Ectodermal cell (in vitro differentiated cells): ENCODE measurements at regions not wholly inside any gene's neighbourhood (a gene's known extent, or its start where the extent isn't known, plus 50 kb on each side); places are given as distances from the start of the nearest gene placed in this dataset.
"Not testable (repeated sequence)": the region's sequence is repeated elsewhere in the genome, so short reads cannot be mapped to it uniquely, and the experiment has no call there.

Source experiments
- H3K27ac ChIP-seq: 2 replicates; pipeline ENCODE4 v1.7.0; 2013; ENCODE audit warnings: mild to moderate bottlenecking, low read depth, low read length; ENCODE audit not compliant: insufficient read depth, poor library complexity, severe bottlenecking
- H3K27me3 ChIP-seq: 2 replicates; pipeline ENCODE4 v1.7.0; 2013; ENCODE audit warnings: mild to moderate bottlenecking, low read length; ENCODE audit not compliant: insufficient read depth, control insufficient read depth, poor library complexity, severe bottlenecking
- H3K36me3 ChIP-seq: one replicate; pipeline ENCODE4 v1.7.0; 2013; ENCODE audit warnings: low read length; ENCODE audit not compliant: control insufficient read depth, insufficient read depth
- H3K4me1 ChIP-seq: one replicate; pipeline ENCODE4 v1.7.0; 2013; ENCODE audit warnings: low read length; ENCODE audit not compliant: control insufficient read depth, insufficient read depth
- H3K4me3 ChIP-seq: 2 replicates; pipeline ENCODE4 v1.7.0; 2013; ENCODE audit warnings: low read depth, low read length, control low read depth; ENCODE audit not compliant: insufficient read depth
- H3K9me3 ChIP-seq: 2 replicates; pipeline ENCODE4 v1.7.0; 2013; ENCODE audit warnings: mild to moderate bottlenecking, low read length, moderate library complexity; ENCODE audit not compliant: control insufficient read depth
- WGBS, 2 experiments: methylation state at CpG; one replicate each; pipeline ENCODE4 v1.1.7; 2013; ENCODE audit warnings: missing lambda C conversion rate in 2 of 2; 5-methylcytosine and 5-hydroxymethylcytosine counted together

DNA sequence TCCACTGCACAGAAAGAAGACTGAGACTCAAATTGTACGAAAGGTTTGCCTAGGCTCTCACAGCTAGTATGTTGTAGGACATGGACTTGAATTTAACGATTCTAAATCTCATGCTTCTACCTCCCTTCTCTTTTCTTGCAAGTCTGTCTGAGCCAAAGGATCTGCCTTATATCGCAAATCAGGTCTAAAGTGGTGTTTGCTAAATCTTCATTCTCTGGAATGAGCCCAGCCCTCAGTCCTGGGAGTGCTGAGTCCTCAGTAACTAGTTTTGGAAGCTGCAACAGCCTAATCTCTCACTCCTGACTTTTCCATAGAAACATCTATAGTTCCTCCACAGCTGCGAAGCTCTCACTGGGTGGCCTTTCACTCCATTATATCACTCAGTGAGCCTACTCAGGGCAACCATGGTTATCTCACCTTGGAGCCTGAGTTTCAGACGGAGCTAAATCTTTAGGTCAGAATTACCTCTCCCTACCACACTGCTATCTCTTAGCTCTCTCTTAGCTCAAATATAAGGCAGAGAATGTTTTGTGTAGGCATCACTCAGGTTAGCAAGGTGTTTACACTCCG, 575.5 kb upstream of the C16orf82 start:
- WGBS, 2 experiments: 57 to 58% methylated on average over 6 of the region's 6 CpGs
- Histone ChIP-seq H3K4me3 (no peak overlapping the region), H3K9me3 (no peaks in the 10 kb centered on the region), H3K36me3 (no peaks in the 10 kb centered on the region), H3K4me1 (peaks cover 12% of the 10 kb centered on the region), H3K27ac (no peak overlapping the region), H3K27me3 (no peaks in the 10 kb centered on the region)

DNA sequence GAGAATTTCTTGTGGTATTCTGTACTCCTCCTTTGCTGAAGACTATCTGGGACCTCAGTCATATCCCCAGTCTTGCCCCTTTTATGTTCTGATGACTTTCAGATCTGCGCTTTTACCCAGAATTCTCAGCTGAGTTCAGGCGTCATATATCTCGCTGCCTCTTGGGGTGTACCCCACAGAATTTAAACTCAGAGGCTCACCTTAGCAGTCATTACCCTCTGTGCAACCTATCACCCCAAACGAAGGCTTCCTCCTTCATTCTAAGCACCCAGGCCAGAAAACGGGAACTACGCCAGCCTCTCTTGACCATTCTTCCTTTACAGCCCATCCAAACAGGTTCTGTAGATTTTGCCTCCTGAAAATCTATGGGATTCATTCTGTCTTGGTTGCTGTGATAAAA, 574.8 kb upstream of the C16orf82 start:
- no peak overlapping the region for H3K27ac ChIP-seq
- no peaks in the 10 kb centered on the region for H3K27me3 ChIP-seq
- H3K9me3 ChIP-seq: no peaks in the 10 kb centered on the region
- 91 to 93% methylated on average over 6 of the region's 6 CpGs for WGBS, 2 experiments
- peaks cover 12% of the 10 kb centered on the region for H3K4me1 ChIP-seq
- H3K4me3 ChIP-seq: no peak overlapping the region
- H3K36me3 ChIP-seq: no peaks in the 10 kb centered on the region

DNA sequence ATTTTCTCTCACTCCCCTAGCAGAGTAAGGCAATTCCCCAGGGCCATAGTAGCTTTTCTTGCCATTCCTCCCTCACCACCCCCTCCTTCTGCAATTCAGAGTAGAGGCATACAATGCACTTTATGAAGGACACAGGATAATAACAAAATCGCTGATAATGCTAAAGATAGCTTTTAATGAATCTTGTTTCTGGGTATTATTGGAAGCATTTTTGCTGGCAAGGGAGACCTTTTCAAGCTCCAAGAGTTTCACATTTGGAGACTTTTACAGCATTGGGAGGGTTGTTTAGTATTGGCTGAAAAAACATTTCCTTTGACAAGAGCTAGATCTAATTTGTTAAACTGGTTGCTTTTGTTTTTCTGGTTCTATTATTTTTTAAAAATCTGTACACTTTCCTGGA, 573.0 kb upstream of the C16orf82 start:
- H3K4me3 ChIP-seq: no peak overlapping the region
- WGBS, 2 experiments: 79 to 82% methylated on average over 1 of the region's 1 CpG

DNA sequence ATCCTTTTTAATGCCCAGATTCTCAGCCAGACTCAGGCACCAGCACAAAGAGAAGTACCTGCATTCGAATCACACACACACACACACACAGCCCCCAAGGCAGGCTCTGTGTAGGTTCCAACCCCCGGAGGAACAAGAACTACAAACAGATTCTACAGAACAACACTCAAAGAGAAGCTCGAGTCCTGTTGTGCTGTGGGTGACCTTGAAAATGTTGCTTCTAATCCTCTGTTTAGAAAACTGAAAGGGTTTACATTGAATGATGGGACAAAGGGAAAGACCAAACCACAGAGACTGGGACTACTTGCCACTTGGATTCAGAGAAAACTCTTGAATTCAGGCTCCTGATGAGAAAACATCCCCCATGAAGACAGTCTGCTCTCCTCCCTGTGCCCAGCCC, 568.8 kb upstream of the C16orf82 start:
- no peaks in the 10 kb centered on the region for H3K9me3 ChIP-seq
- peaks cover 8% of the 10 kb centered on the region for H3K4me1 ChIP-seq
- WGBS, 2 experiments: 85 to 91% methylated on average over 3 of the region's 3 CpGs
- no peak overlapping the region for H3K4me3 ChIP-seq
- H3K27ac ChIP-seq: no peak overlapping the region
- H3K36me3 ChIP-seq: no peaks in the 10 kb centered on the region
- no peaks in the 10 kb centered on the region for H3K27me3 ChIP-seq

More for the DNA sequence above, 573.0 kb upstream of the C16orf82 start:
- Histone ChIP-seq H3K27me3 (no peaks in the 10 kb centered on the region), H3K27ac (no peak overlapping the region), H3K9me3 (no peaks in the 10 kb centered on the region), H3K4me1 (peaks cover 12% of the 10 kb centered on the region), H3K36me3 (no peaks in the 10 kb centered on the region)

DNA sequence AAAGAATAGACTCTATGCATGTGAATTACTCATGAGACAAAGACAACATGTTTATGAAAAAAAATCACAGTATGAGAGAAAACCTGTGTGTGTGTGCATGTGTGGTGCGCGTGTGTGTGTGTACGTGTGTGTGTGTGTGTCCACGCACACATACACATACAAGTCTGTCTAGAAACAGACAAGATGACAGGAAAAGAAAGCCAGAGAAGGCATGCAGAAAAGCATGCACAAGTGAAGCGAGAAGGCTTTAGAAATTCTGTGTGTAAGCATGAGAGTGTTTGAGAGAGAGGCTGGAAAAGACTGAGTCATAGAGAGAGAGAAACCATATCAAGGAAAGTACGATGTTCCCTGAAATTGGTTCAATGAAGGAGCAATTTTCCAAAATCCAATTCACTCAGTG, 566.4 kb upstream of the C16orf82 start:
- no peaks in the 10 kb centered on the region for H3K27me3 ChIP-seq
- WGBS, 2 experiments: 95 to 97% methylated on average over 5 to 6 of the region's 6 CpGs
- no peaks in the 10 kb centered on the region for H3K4me1 ChIP-seq
- H3K27ac ChIP-seq: no peak overlapping the region
- H3K36me3 ChIP-seq: no peaks in the 10 kb centered on the region
- no peaks in the 10 kb centered on the region for H3K9me3 ChIP-seq
- no peak overlapping the region for H3K4me3 ChIP-seq

DNA sequence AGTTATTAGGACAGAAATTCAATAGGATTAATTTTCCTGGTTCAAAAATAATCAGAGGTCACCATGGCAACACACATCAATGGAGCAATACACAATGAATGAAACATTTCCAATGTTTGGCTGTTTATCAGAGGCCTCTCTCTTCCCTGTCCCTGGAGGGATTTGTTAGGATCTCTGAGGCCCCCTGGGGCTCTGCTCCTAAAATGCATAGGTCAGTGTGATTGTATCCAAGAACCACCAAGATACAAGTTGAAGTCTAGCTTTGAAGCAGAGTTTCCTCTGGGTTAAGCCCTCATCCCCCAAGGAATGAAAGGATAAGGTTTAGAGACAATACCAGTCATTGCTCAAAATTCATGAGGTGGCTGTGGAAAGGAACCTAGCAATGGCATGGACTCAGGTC, 561.2 kb upstream of the C16orf82 start:
- Histone ChIP-seq H3K36me3 (no peaks in the 10 kb centered on the region), H3K4me1 (no peaks in the 10 kb centered on the region), H3K9me3 (no peaks in the 10 kb centered on the region), H3K27me3 (no peaks in the 10 kb centered on the region), H3K4me3 (no peak overlapping the region), H3K27ac (no peak overlapping the region)

DNA sequence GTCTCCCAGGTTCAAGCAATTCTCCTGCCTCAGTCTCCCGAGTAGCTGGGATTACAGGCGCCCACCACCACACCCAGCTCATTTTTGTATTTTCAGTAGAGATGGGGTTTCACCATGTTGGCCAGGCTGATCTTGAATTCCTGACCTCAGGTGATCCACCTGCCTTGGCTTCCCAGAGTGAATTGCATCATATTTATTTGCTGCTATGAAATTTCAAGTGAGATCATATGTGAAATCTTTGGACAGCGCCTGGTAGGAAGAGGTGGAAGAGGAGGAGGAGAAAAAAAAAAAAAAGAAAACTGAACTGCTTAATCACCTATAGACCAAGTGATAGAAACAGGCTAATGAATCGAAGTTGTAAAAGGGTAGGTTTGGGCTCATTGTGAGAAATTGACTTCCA, 557.8 kb upstream of the C16orf82 start:
- H3K36me3 ChIP-seq, H3K27ac ChIP-seq, H3K4me3 ChIP-seq, H3K9me3 ChIP-seq, H3K27me3 ChIP-seq, H3K4me1 ChIP-seq: not testable (repeated sequence)
- 82 to 93% methylated on average over 4 of the region's 4 CpGs for WGBS, 2 experiments

DNA sequence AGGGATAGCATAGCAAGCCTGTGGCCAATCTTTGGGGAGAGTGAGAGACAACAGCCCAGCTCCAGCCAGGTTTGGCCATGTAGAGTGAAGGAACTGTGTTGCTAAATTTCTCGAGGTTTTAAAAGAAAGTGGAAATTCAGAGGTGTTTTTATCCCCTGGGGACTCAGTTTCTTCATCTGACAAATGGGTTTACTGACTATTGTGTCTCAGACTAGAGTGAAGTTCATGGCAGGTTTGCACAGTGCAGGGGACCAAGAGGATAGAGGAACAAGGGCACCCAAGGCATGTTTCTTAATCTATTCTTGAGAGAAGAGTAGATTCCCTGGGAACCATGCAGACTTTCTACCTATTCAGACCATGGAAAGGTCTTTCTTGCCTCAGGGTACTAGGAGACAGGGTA, 555.8 kb upstream of the C16orf82 start:
- no peaks in the 10 kb centered on the region for H3K9me3 ChIP-seq
- no peak overlapping the region for H3K4me3 ChIP-seq
- no peak overlapping the region for H3K27ac ChIP-seq
- no peaks in the 10 kb centered on the region for H3K36me3 ChIP-seq
- H3K4me1 ChIP-seq: no peaks in the 10 kb centered on the region
- 90 to 92% methylated on average over 1 of the region's 1 CpG for WGBS, 2 experiments
- no peaks in the 10 kb centered on the region for H3K27me3 ChIP-seq

DNA sequence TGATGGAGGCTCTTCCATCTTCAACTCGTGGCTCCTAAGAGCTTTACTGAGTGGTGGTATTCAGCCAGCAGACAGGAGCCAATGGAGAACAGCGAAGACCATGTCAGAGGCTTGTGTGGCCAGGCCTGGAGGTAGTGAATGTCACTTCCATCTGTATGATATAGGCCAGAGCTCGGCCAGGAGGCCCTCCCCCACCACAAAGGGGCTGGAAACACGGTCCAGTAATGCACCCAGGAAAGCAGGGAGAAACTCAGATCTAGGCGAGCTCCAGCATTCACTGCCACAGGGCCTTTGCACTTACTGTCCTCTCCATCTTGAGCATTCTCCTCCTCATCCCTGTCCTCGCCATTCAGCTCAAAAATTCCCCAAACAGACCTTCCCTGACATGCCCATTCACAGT, 555.3 kb upstream of the C16orf82 start:
- no peak overlapping the region for H3K4me3 ChIP-seq
- no peaks in the 10 kb centered on the region for H3K4me1 ChIP-seq
- H3K9me3 ChIP-seq: no peaks in the 10 kb centered on the region
- H3K36me3 ChIP-seq: no peaks in the 10 kb centered on the region
- H3K27ac ChIP-seq: no peak overlapping the region
- H3K27me3 ChIP-seq: no peaks in the 10 kb centered on the region
- WGBS, 2 experiments: 80 to 81% methylated on average over 6 of the region's 6 CpGs

DNA sequence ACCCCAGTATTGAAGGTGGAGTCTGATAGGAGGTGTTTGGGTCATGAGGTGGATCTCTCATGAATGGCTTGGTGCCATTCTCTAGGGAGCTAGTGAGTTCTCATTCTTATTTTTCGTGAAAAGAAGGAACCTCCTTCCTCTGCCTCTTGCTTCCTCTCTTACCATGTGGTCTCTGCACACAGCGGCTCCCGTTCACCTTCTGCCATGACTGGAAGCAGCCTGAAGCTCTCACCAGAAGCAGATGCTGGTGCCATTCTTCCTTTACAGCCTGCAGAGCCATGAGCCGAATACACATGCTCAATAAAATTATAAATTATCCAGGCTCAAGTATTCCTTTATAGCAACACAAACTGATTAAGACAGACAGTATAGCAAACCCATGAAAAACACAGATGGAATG, 545.1 kb upstream of the C16orf82 start:
- H3K4me3 ChIP-seq: no peak overlapping the region
- H3K27ac ChIP-seq: no peak overlapping the region
- WGBS, 2 experiments: 83 to 84% methylated on average over 4 of the region's 4 CpGs
- no peaks in the 10 kb centered on the region for H3K27me3 ChIP-seq
- no peaks in the 10 kb centered on the region for H3K36me3 ChIP-seq
- no peaks in the 10 kb centered on the region for H3K4me1 ChIP-seq
- no peaks in the 10 kb centered on the region for H3K9me3 ChIP-seq

DNA sequence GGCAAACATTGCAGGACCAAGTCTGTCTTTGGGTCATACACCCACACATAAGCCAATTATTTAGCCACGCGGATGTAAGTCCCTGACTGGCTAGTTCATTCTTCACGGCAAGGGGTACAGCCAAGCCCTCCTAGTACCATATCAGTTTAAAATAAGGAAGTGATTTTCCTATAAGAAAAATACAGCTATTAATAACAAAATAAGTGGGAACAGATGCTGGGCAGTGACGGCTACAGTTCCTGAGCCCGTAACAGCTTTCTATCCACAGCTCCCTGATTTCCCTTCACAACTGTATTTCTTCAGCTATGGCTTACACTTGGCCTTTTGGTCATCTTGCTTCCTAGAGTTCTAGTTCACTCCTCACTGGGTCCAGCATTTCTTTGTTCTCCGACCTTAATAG, 542.4 kb upstream of the C16orf82 start:
- H3K36me3 ChIP-seq: no peaks in the 10 kb centered on the region
- H3K9me3 ChIP-seq: no peaks in the 10 kb centered on the region
- H3K27ac ChIP-seq: no peak overlapping the region
- H3K4me1 ChIP-seq: no peaks in the 10 kb centered on the region
- H3K27me3 ChIP-seq: no peaks in the 10 kb centered on the region
- H3K4me3 ChIP-seq: no peak overlapping the region
- 92% methylated on average over 5 to 6 of the region's 6 CpGs for WGBS, 2 experiments
